T follicular helper cell (primary cell): ENCODE measurements at regions not wholly inside any gene's neighbourhood (a gene's known extent, or its start where the extent isn't known, plus 50 kb on each side); places are given as distances from the start of the nearest gene placed in this dataset.

ENCODE experiments used
- DNase-seq: peaks from one replicate; pipeline ENCODE4 v3.0.0-alpha.2; 2020; ENCODE audit warnings: low read depth

DNA sequence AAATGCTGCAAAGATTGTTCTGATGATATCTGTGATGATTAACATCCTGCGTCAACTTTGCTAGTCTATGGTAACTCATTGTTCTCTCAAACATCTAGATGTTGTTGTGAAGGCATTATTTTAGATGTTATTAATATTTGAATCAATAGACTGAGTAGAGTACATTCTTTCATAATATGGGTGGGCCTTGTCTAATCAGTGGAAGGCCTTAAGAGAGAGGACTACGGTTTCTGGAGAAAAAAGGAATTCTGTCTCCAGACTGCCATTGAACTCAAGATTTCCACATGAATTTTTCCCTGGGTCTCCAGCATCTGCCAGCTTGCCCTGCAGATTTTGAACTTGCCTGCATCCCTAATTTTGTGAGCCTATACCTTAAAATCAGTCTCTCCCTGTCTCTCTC is 2381.1 kb upstream of the AGA start:
- no peak for DNase-seq

DNA sequence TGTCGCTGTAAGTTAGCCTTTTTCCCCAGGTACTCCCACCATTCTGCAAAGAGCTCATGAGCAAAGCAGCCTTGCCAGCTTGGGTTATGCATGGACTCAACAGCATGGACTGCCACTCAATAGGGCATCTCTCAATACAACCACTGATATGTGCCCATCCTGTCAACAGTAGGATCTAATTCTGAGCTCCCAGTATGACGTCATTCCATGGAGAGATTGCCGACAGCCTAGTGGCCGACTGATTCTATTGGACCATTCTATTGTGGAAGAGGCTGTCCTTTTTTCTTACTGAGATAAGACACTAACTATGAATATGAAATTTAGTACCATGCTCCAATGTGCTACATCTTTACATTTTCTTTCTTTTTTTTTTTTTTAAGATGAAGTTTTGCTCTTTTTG is 2389.0 kb upstream of the AGA start:
- no peak for DNase-seq

GRCh38 chr4:179836179-179837075 is 2394.2 kb upstream of the AGA start:
- DNase-seq: no peak

GRCh38 chr4:179843370-179843769 is 2399.8 kb upstream of the TENM3 start:
- no peak for DNase-seq

DNA sequence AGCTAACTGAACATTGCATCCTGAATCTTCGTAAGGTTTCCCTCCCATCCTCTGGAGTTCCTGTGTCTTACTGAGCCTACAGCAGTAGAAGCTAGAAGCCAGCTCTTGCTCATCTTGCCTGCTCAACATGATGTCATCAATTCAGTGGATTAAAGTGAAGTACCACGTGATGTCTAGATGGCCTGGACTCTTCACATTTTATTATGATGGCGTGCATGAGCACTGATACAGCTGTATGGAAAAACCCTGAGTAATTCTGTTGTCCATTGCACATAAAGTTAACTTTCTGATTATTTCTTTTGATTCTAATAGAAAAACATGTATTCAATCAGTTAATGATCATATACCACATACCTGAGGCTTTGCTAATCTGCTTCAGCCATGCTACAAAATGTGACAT is 2387.7 kb upstream of the TENM3 start:
- DNase-seq: no peak

DNA sequence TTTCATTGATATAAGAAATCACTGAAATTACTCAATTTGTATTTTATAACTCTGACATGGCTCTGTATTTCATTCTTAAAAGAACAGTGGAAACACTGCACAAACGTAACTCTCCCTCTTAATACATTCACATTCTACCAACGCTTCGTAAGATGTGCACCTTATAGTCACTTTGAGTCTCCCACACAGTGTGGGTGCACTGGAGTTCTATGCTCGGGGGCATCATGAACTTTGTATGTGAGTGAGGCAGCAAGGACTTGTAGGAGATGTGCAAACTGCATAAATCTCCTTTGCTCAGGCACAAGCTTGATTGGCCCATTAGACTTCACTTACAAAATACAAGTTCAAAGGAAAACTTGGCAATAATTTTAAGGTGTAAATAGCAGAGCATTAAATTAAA is 2385.0 kb upstream of the TENM3 start:
- no peak for DNase-seq

- no peak for DNase-seq
Observed at GRCh38 chr4:179867300-179867878, 2375.8 kb upstream of the TENM3 start.

DNA sequence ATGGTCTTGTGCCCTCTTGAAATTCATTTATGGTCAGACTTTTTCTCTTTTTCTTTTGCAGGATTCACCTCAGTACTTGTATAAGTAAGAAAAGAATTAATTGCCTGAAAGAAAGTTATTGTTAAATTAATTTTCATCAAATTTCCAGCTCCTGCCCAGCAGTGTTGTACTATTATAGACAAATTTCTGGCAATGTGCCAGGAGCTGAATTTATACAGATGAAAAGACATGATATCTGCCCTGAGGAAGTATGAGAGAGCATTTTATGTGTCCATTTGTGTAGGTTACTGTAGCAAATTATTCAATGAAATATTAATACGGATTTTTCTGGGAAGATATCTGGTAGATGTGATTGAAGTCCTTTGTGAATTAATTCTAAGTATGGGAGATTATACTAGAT is 2371.5 kb upstream of the TENM3 start:
- DNase-seq: no peak

DNA sequence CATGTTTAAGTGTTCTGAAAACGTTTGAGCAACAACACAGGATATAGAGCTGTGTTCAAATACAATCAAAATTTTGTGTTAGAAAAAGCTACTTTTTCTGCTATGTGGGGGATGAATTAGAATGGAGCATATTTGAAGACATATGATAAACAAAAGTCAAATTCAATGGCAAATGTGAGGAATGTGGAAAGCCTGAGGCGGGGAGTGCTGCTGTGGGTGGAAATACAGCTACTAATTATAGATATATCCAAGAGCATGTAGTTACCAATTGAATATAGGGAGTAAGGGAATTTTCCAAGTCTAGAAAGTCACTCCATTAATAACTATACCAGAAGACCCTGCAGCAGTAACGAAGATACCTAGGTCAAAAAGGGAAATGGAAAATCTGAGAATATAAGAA is 2370.4 kb upstream of the TENM3 start:
- DNase-seq: no peak

DNA sequence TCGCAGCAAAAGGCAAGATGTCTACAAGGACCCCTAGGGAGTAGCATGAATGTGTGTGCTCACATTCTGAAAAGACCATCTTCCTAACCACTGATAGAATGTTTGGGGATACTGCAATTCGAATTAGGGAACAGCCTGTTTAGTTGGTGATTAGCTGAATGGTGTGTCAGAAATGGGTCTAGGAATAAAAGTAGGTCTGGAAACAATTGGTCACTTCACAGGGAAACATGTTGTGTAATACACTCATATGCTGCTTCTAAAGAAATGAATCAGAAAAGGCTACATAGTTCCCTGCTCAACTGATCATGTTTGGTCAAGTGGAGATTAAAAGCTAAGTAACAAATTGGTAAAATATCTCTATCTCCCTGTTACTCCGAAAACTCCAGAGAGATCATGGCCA is 2362.4 kb upstream of the TENM3 start:
- DNase-seq: no peak

GRCh38 chr4:179894066-179894778 is 2349.0 kb upstream of the TENM3 start:
- DNase-seq: no peak

DNA sequence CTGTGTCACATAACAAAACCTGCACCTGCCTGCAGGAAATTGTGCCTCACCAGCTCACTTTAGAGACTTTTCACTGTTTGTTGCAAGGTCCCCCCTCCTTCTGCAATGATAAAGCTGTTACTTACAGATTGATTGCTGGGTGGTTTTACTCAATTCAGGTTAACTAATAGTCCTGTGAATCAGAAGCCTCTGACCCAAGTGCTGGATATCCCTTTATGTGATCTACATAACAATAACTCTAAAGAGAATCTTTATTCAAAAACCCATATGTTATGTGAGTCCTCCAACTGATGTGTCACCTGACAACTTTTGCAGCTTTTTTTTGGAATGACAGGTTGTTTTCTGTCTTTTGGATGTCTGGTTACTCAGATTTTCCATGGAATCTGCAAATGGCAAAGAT is 2323.6 kb upstream of the TENM3 start:
- no peak for DNase-seq

DNA sequence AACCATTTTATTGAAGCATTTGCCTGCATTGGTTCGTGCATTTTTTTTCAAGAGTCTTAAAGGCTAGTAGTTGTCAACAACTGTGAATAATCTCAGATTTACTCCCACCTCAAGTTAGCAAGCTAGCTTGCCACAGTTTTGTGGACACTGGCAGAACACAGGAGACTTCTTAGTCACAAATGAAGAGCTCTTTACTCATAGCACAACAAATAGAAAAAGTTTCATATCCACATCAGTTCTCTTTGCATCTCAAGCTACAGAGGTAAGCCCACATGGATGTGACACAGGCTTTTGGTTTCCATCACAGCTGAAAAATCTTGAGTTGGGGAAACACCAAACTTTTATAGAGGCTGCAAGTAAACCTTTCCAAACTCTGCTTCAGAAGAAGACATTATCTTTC is 2315.7 kb upstream of the TENM3 start:
- DNase-seq: no peak

DNA sequence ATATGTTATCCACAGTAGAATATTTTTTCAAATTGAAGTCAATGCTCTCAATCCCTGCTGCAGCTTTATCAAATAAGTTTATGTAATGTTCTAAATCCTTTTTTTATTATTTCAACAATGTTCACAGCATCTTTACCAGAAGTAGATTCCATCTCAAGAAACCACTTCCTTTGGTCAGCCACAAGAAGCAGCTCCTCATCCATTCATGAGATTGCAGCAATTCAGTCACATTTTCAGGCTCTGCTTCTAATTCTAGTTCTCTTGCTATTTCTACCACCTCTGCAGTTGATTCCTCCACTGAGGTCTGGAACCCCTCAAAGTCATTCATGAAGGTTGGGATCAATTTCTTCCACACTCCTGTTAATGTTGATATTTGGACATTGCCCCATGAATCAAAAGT is 2301.3 kb upstream of the TENM3 start:
- no peak for DNase-seq

GRCh38 chr4:179976777-179977176 is 2266.4 kb upstream of the TENM3 start:
- no peak for DNase-seq

- no peak for DNase-seq
Observed at GRCh38 chr4:179977378-179977777, 2265.8 kb upstream of the TENM3 start.

DNA sequence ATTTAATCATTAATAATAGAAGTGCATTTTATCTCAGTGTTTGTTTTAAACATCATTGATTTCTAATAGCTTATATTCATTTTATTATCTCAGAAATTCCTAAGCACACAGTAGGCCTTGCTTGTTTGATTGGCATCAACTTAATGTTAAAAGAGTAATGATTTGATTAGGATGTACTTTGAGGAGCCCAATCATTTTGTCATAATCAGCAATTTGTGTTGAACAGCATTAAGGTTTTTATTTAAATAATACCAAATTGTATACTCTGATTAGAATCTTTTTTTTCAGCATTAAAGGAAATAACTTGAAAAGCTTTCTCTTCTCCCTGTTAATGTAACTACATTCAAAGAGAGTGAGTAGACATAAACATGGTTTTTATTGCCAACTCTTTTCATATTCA is 2262.0 kb upstream of the TENM3 start:
- no peak for DNase-seq

- no peak for DNase-seq
Observed at GRCh38 chr4:179989975-179990374, 2253.2 kb upstream of the TENM3 start.

DNA sequence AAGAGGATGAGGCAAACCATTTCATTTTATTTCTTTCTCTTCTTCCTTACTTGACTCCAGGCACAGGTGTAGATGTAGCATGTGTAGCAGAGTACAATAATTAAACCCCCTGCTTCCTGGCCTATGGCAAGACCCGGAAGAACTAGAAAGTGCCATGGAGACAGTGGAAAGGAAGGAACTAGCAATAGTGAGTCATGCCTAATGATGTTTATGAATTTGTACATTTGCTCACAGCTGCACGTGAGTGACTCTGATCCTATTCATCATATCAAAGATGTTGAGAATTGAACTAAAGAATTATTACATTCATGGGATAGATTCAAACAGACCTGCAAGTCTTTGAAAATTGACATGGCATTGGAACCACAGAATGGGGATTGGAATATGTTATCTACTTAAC is 2233.9 kb upstream of the TENM3 start:
- no peak for DNase-seq

DNA sequence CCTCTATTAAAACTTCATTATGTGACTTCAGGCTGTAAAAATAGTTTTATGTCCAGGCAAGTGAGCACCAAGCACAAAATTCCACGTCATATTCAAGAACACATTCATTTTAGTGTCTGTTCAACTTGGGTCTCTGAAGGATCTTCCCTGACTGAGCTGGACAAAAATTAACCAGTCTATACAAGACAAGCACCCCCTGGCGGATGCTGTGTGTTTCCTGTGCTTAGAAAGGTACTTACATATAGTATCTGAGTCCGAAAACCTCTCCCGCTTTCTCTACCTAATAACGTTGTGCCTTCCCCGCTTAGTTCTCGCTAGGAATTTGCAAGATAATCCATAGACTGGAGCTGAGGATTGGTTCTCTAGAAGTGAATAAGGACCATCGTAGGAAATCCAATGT is 2214.5 kb upstream of the TENM3 start:
- DNase-seq: no peak

- DNase-seq: no peak
Observed at GRCh38 chr4:180031330-180031729, 2211.9 kb upstream of the TENM3 start.

DNA sequence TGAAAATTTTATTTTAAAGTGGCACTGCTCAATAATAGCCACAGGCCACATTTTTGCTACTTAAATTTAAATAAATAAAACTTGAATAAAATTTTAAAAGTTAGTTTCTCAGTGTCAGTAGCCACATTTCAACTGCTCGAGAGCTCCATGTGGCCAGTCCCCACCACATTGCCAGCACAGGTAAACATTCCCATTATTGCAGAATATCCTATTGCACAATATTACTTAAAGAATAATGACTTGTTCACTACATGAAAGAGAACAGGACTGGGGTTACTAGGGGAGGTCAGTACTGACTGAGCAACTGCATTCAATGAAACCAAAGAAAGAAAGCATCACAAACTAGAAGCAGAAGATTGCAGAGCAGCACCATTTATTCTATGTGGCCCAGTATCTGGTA is 2201.6 kb upstream of the TENM3 start:
- DNase-seq: no peak

DNA sequence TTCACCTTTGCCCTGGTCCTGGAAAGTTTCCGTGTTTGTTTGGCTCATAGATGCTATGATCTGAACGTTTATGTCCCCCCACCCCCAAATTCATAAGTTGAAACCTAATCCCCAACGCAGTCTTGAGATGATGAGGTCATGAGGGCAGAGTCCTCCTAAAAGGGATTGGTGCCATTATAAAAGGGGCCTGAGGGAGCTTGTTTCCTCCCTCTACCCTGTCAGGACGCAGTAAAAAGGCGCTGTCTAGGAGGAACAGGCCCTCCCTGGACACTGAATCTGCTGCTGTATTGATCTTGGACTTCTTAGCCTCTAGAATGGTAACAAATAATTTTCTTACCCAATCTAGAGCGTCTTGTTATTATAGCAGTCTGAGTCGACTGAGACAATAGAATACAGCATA is 2190.6 kb upstream of the TENM3 start:
- DNase-seq: no peak
